Smooth muscle cell (in vitro differentiated cells): ENCODE measurements at regions not wholly inside any gene's neighbourhood (a gene's known extent, or its start where the extent isn't known, plus 50 kb on each side); places are given as distances from the start of the nearest gene placed in this dataset.

Experiments used
- DNase-seq: peaks from one replicate; lab custom pipeline; 2025; ENCODE audit not compliant: unreplicated experiment; lab: John Stamatoyannopoulos, UW
- H2AFZ ChIP-seq: fragments of 200-600 bp; sonication (generic); 2 replicates; pipeline ENCODE4 v1.6.0; 2016; ENCODE audit warnings: antibody characterized with exemption, low read depth, mild to moderate bottlenecking
- H3F3A ChIP-seq: fragments of 200-600 bp; sonication (generic); 2 replicates; pipeline ENCODE4 v1.6.0; 2017; ENCODE audit warnings: antibody characterized with exemption, low read depth
- H3K27ac ChIP-seq: fragments of 200-600 bp; sonication (generic); 2 replicates; pipeline ENCODE4 v1.5.1; 2016; ENCODE audit warnings: low read depth, mild to moderate bottlenecking
- H3K27me3 ChIP-seq: fragments of 200-600 bp; sonication (generic); 2 replicates; pipeline ENCODE4 v1.6.1; 2016; ENCODE audit warnings: low read depth, mild to moderate bottlenecking
- H3K36me3 ChIP-seq: fragments of 200-600 bp; sonication (generic); 2 replicates; pipeline ENCODE4 v1.5.1; 2016; ENCODE audit warnings: low read depth
- H3K4me1 ChIP-seq: fragments of 200-600 bp; sonication (generic); 2 replicates; pipeline ENCODE4 v1.5.1; 2016; ENCODE audit warnings: low read depth
- H3K4me2 ChIP-seq: fragments of 200-600 bp; sonication (generic); 2 replicates; pipeline ENCODE4 v1.6.0; 2016; ENCODE audit warnings: mild to moderate bottlenecking
- H3K4me3 ChIP-seq: fragments of 200-600 bp; sonication (generic); 2 replicates; pipeline ENCODE4 v1.5.1; 2016; ENCODE audit warnings: mild to moderate bottlenecking
- H3K79me2 ChIP-seq: fragments of 200-600 bp; sonication (generic); 2 replicates; pipeline ENCODE4 v1.6.0; 2016; ENCODE audit warnings: low read depth, mild to moderate bottlenecking
- H3K9ac ChIP-seq: fragments of 200-600 bp; sonication (generic); 2 replicates; pipeline ENCODE4 v1.6.0; 2016; ENCODE audit warnings: low read depth
- H3K9me3 ChIP-seq: fragments of 200-600 bp; sonication (generic); replicated peaks from 2 replicates; pipeline ENCODE4 v1.5.1; 2016; ENCODE audit warnings: low read depth
- H4K20me1 ChIP-seq: fragments of 200-600 bp; sonication (generic); 2 replicates; pipeline ENCODE4 v1.6.0; 2016; ENCODE audit warnings: low read depth
- WGBS: methylation state at CpG from one replicate; pipeline ENCODE4 v1.1.7; 2016; ENCODE audit warnings: low lambda C conversion rate; 5-methylcytosine and 5-hydroxymethylcytosine counted together
- TF ChIP-seq, protein P1 (sequence below): fragments of 200-600 bp; sonication (generic); IDR thresholded peaks from 2 replicates; pipeline ENCODE4 v1.5.1; 2017; ENCODE audit warnings: borderline replicate concordance, mild to moderate bottlenecking, antibody characterized with exemption; ENCODE audit not compliant: insufficient read depth, poor library complexity, severe bottlenecking

GRCh38 chr4:8705161-8706145 is 112.9 kb downstream of the CPZ start:
- no peaks in the 10 kb centered on the region for H3F3A ChIP-seq
- no peaks in the 10 kb centered on the region for H3K27me3 ChIP-seq
- peaks cover 11% of the 10 kb centered on the region for H3K4me1 ChIP-seq
- no peaks in the 10 kb centered on the region for H3K79me2 ChIP-seq
- no peak overlapping the region for H3K27ac ChIP-seq
- WGBS, result 81% methylated on average over 20 of the region's 23 CpGs
- DNase-seq, result no peak
- TF ChIP-seq, protein P1, sequence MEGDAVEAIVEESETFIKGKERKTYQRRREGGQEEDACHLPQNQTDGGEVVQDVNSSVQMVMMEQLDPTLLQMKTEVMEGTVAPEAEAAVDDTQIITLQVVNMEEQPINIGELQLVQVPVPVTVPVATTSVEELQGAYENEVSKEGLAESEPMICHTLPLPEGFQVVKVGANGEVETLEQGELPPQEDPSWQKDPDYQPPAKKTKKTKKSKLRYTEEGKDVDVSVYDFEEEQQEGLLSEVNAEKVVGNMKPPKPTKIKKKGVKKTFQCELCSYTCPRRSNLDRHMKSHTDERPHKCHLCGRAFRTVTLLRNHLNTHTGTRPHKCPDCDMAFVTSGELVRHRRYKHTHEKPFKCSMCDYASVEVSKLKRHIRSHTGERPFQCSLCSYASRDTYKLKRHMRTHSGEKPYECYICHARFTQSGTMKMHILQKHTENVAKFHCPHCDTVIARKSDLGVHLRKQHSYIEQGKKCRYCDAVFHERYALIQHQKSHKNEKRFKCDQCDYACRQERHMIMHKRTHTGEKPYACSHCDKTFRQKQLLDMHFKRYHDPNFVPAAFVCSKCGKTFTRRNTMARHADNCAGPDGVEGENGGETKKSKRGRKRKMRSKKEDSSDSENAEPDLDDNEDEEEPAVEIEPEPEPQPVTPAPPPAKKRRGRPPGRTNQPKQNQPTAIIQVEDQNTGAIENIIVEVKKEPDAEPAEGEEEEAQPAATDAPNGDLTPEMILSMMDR, result no peak
- H2AFZ ChIP-seq, result no peak overlapping the region
- no peaks in the 10 kb centered on the region for H4K20me1 ChIP-seq
- no peak overlapping the region for H3K9ac ChIP-seq
- H3K4me3 ChIP-seq, result no peak overlapping the region
- no peaks in the 10 kb centered on the region for H3K36me3 ChIP-seq
- no peak overlapping the region for H3K4me2 ChIP-seq
- H3K9me3 ChIP-seq, result no peaks in the 10 kb centered on the region

DNA sequence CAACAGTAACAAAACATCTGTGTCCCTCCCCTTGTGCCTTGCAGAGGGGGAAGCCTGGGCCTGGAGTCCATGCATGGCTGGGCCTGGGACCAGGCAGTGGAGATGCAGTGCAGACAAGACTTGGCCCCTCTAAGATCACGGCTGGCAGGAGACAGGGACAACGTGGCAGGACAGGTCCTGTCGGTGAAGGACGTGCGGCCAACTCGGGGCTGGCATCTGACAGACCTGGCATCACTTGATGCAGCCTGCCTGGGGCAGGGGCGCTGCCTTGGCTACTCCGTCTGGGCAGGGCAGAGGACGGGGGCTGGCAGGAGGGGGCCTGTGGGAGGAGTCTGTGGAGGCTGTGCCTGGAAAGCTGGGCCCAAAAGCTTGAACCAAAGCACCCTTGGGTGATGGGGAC is 112.1 kb downstream of the CPZ start:
- TF ChIP-seq, protein P1, result no peak
- H3K4me1 ChIP-seq, result peaks cover 11% of the 10 kb centered on the region
- no peaks in the 10 kb centered on the region for H3F3A ChIP-seq
- H3K27me3 ChIP-seq, result no peaks in the 10 kb centered on the region
- H4K20me1 ChIP-seq, result no peaks in the 10 kb centered on the region
- no peak overlapping the region for H3K4me3 ChIP-seq
- H3K36me3 ChIP-seq, result no peaks in the 10 kb centered on the region
- H3K9ac ChIP-seq, result no peak overlapping the region
- 96% methylated on average over 9 of the region's 9 CpGs for WGBS
- H2AFZ ChIP-seq, result no peak overlapping the region
- DNase-seq, result no peak
- no peaks in the 10 kb centered on the region for H3K9me3 ChIP-seq
- no peaks in the 10 kb centered on the region for H3K79me2 ChIP-seq
- no peak overlapping the region for H3K4me2 ChIP-seq
- no peak overlapping the region for H3K27ac ChIP-seq

DNA sequence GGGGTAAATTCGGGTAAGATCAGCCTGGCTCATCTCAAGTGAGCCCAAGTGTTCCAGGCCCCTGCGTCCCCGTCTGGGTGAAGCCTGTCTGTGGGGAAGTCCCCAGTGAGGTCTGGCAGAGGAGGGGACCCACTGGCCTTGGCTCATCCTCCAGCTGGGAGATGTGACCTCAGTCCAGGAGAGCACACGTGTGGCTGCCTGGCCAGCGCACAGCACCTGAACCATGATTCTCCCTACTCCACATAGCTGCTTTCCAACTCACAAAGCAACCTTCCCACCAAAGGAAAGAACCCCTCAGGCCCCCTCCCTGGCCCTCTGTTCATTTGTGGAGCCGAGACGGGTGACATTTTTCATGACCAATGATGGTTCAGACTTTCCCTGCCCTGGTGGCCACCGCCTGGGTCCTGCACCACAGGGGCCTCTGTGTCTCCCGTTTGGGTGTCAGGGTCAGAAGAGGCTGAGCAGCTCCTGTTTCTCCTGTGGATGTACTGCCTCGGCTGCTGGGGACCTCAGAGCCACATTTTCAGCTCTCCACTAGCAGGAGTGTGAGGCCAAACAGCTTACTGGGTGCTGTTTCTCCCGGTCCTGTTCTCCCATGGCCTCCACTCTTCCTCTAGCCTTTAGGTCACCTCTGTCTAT is 111.4 kb downstream of the CPZ start:
- no peaks in the 10 kb centered on the region for H3K79me2 ChIP-seq
- no peak overlapping the region for H3K27ac ChIP-seq
- H3K9me3 ChIP-seq, result no peaks in the 10 kb centered on the region
- H4K20me1 ChIP-seq, result no peaks in the 10 kb centered on the region
- no peak overlapping the region for H3K4me2 ChIP-seq
- WGBS, result 85% methylated on average over 11 of the region's 11 CpGs
- DNase-seq, result no peak
- no peaks in the 10 kb centered on the region for H3K36me3 ChIP-seq
- H3F3A ChIP-seq, result no peaks in the 10 kb centered on the region
- no peak overlapping the region for H3K9ac ChIP-seq
- no peaks in the 10 kb centered on the region for H3K27me3 ChIP-seq
- H3K4me1 ChIP-seq, result peaks cover 11% of the 10 kb centered on the region
- no peak overlapping the region for H3K4me3 ChIP-seq
- TF ChIP-seq, protein P1, result no peak
- no peak overlapping the region for H2AFZ ChIP-seq

- peaks cover 11% of the 10 kb centered on the region for H3K4me1 ChIP-seq
- H3K9ac ChIP-seq, result no peak overlapping the region
- H2AFZ ChIP-seq, result no peak overlapping the region
- no peaks in the 10 kb centered on the region for H3K9me3 ChIP-seq
- no peak overlapping the region for H3K4me2 ChIP-seq
- no peak overlapping the region for H3K4me3 ChIP-seq
- TF ChIP-seq, protein P1, result no peak
- no peaks in the 10 kb centered on the region for H3K79me2 ChIP-seq
- no peaks in the 10 kb centered on the region for H3K36me3 ChIP-seq
- no peaks in the 10 kb centered on the region for H3F3A ChIP-seq
- no peak overlapping the region for H3K27ac ChIP-seq
- H3K27me3 ChIP-seq, result no peaks in the 10 kb centered on the region
- no peaks in the 10 kb centered on the region for H4K20me1 ChIP-seq
- 88% methylated on average over 4 of the region's 4 CpGs for WGBS
- no peak for DNase-seq
Measured at GRCh38 chr4:8703401-8703696, 110.8 kb downstream of the CPZ start.
